Osteocyte (in vitro differentiated cells): ENCODE measurements at regions not wholly inside any gene's neighbourhood (a gene's known extent, or its start where the extent isn't known, plus 50 kb on each side); places are given as distances from the start of the nearest gene placed in this dataset.
A peak's percentile ranks its signal among the peaks of the same experiment; 100 is the strongest.

ENCODE experiments used
- DNase-seq: peaks from one replicate; pipeline ENCODE4 v3.0.0; 2021; ENCODE audit warnings: mixed read lengths; ENCODE audit not compliant: unreplicated experiment; ENCODE audit errors: extremely low spot score
- H3K27ac Mint-ChIP-seq: one replicate; pipeline ENCODE4 v1.8.0; 2021; ENCODE audit warnings: mild to moderate bottlenecking, mixed read lengths; ENCODE audit not compliant: unreplicated experiment
- H3K27me3 Mint-ChIP-seq: one replicate; pipeline ENCODE4 v1.8.0; 2021; ENCODE audit warnings: mixed read lengths; ENCODE audit not compliant: unreplicated experiment
- H3K36me3 Mint-ChIP-seq: one replicate; pipeline ENCODE4 v1.8.0; 2021; ENCODE audit warnings: mixed read lengths; ENCODE audit not compliant: unreplicated experiment
- H3K4me1 Mint-ChIP-seq: one replicate; pipeline ENCODE4 v1.8.0; 2021; ENCODE audit warnings: mixed read lengths; ENCODE audit not compliant: unreplicated experiment
- H3K4me3 Mint-ChIP-seq: one replicate; pipeline ENCODE4 v1.8.0; 2021; ENCODE audit warnings: mild to moderate bottlenecking, moderate library complexity, mixed read lengths; ENCODE audit not compliant: unreplicated experiment
- H3K9me3 Mint-ChIP-seq: one replicate; pipeline ENCODE4 v1.8.0; 2021; ENCODE audit warnings: mixed read lengths; ENCODE audit not compliant: unreplicated experiment
- TF ChIP-seq, protein P1 (sequence below): fragments of 200-600 bp; sonication (generic); IDR thresholded peaks from 2 replicates; pipeline ENCODE4 v1.5.0; 2021; ENCODE audit warnings: antibody characterized with exemption, mild to moderate bottlenecking, moderate library complexity

DNA sequence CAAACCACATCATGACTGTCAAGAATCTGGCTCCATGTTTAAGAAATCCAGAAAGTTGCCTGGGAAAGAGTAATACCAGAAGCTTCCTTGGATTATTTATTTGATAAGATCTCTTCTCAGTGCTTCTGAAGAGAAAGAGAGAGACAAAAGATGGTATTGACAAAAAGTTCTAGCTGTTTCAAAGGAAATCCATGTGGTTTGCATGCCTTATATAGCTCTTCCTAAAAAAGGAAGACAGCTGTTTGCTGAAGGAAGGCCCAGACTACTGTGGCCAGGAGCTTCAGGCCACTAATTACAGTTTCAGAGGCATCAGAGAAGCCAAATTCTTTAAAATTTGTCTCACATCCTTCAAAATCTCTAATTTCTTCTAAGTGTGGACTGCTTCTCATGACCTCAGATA lies 565.2 kb upstream of the SLIT2 start:
- H3K4me1 Mint-ChIP-seq: peaks cover 23% of the 10 kb centered on the region
- H3K27me3 Mint-ChIP-seq: no peaks in the 10 kb centered on the region
- H3K36me3 Mint-ChIP-seq: no peaks in the 10 kb centered on the region
- H3K9me3 Mint-ChIP-seq: no peaks in the 10 kb centered on the region
- H3K27ac Mint-ChIP-seq: no peak overlapping the region
- H3K4me3 Mint-ChIP-seq: no peak overlapping the region
- TF ChIP-seq, protein P1, sequence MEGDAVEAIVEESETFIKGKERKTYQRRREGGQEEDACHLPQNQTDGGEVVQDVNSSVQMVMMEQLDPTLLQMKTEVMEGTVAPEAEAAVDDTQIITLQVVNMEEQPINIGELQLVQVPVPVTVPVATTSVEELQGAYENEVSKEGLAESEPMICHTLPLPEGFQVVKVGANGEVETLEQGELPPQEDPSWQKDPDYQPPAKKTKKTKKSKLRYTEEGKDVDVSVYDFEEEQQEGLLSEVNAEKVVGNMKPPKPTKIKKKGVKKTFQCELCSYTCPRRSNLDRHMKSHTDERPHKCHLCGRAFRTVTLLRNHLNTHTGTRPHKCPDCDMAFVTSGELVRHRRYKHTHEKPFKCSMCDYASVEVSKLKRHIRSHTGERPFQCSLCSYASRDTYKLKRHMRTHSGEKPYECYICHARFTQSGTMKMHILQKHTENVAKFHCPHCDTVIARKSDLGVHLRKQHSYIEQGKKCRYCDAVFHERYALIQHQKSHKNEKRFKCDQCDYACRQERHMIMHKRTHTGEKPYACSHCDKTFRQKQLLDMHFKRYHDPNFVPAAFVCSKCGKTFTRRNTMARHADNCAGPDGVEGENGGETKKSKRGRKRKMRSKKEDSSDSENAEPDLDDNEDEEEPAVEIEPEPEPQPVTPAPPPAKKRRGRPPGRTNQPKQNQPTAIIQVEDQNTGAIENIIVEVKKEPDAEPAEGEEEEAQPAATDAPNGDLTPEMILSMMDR: no peak
- DNase-seq: no peak

DNA sequence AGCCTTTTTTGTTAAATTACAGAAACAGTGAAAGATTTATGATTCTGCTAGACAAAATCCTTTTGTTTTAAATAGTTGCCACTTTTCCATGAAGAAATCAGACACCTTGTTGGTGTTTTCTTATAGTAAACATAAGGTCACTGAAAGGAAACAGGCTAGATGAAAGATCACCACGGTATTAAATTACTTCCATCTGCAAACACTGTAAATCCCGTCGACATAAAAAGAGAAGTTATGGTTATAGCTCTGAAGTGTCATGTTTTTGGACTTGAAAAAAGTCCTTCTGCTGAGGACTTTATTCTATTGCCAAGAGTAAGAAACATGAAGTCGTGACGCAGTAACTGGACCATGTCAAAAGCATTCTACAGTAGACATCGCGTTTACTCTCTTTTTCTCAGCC lies 567.6 kb upstream of the SLIT2 start:
- Mint-ChIP-seq H3K4me3 (no peak overlapping the region), H3K4me1 (peaks cover 12% of the 10 kb centered on the region), H3K36me3 (no peaks in the 10 kb centered on the region), H3K27ac (no peak overlapping the region), H3K27me3 (no peaks in the 10 kb centered on the region), H3K9me3 (no peaks in the 10 kb centered on the region)
- no peak for DNase-seq
- TF ChIP-seq, protein P1: no peak

DNA sequence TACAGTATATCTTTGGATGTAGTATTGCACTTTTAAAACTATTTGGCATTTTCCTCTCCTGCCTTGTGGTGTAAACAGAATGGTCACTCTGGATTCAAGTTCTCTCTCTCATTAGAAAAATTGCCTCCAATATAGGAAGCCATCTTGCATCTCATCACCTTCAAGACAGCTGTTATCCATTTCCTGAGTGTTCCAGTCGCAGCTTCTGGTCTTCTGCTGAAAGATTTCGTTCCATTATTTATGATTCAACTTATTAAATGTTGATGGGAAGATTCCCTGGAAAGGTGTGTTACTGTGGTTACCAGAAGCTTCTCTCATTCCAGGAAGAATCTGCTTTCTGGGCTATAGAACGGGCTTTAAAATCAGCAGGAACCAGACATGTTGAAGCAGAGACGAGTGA lies 568.3 kb upstream of the SLIT2 start:
- Mint-ChIP-seq H3K4me1 (peaks cover 8% of the 10 kb centered on the region), H3K4me3 (no peak overlapping the region), H3K36me3 (no peaks in the 10 kb centered on the region), H3K27ac (no peak overlapping the region), H3K27me3 (no peaks in the 10 kb centered on the region), H3K9me3 (no peaks in the 10 kb centered on the region)
- no peak for DNase-seq
- TF ChIP-seq, protein P1: no peak

DNA sequence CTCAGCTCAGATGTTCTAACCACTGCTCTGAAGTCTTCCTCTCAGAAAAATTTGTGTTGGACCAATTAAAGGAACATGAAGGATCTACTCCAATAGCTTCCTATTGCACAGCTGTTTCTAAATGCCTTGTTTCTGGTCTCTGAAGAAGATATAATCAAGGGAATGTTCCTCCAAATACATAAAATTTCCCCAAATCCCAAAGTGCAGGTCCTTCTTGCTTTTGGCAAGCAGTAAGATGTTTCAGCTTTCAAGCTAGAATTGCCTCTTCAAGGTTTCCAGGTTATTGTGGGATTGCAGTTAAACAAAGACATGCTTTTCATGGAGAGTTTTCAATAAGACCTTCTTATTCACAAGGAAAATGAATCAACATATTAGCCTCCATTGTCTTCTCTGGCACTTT lies 574.5 kb upstream of the SLIT2 start:
- Mint-ChIP-seq H3K9me3 (peaks cover 3% of the 10 kb centered on the region), H3K27me3 (no peaks in the 10 kb centered on the region), H3K36me3 (no peaks in the 10 kb centered on the region), H3K4me1 (peaks cover 11% of the 10 kb centered on the region), H3K27ac (no peak overlapping the region), H3K4me3 (no peak overlapping the region)
- no peak for DNase-seq
- TF ChIP-seq, protein P1: no peak

DNA sequence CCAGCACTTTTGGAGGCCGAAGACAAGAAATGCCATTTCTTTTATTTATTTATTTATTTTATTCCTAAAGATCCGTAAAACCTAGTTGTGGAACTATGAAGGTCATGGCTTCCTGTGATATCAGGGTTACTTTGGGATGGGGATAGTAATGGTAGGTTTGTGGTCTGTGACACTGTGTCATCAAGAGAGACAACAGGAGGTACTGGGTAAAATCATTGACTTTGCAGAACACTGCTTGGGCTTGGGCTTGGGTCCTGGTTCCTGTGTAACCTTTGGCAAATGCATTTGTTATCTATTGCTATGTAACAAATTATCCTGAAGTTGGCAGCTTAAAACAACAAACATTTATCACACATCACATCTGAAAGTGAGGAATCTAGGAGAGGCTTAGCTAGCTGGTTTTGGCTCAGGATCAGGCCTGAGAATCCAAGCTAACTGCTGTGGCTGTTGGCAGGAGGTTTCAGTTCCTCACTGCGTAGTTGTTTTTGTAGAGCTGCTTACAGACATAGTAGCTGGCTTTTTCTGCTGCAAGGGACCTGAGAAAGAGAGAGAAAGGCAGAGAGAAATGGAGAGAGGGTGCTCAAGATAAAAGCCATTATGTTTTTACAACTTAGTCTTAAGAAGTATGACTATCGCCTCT lies 576.4 kb upstream of the SLIT2 start:
- H3K4me3 Mint-ChIP-seq: no peak overlapping the region
- peaks cover 14% of the 10 kb centered on the region for H3K9me3 Mint-ChIP-seq
- no peak for DNase-seq
- H3K36me3 Mint-ChIP-seq: peaks cover 4% of the 10 kb centered on the region
- peak overlapping the region; percentile 2 for H3K27ac Mint-ChIP-seq
- H3K27me3 Mint-ChIP-seq: no peaks in the 10 kb centered on the region
- TF ChIP-seq, protein P1: no peak
- peaks cover 11% of the 10 kb centered on the region for H3K4me1 Mint-ChIP-seq
